K562 (cell line): ENCODE measurements at regions not wholly inside any gene's neighbourhood (a gene's known extent, or its start where the extent isn't known, plus 50 kb on each side); places are given as distances from the start of the nearest gene placed in this dataset.

Experiments used
- ARNT ChIP-seq, 2 experiments: fragments of 450-650 bp; IDR thresholded peaks; 2 replicates each; pipeline ENCODE4 v1.6.1; 2016; ENCODE audit warnings: mild to moderate bottlenecking in 1 of 2
- CBFA2T2 ChIP-seq: fragments of 450-650 bp; conservative IDR thresholded peaks from 2 replicates; pipeline ENCODE4 v1.6.1; 2017; ENCODE audit warnings: mild to moderate bottlenecking
- CBX5 ChIP-seq: IDR thresholded peaks from 2 replicates; pipeline ENCODE4 v1.6.1; 2014; ENCODE audit warnings: low read depth, borderline replicate concordance
- FOXM1 ChIP-seq, 2 experiments: fragments of 450-650 bp in 1 of 2; sonication (generic) in 1 of 2; formaldehyde crosslinking in 1 of 2; IDR thresholded peaks; 2 replicates each; pipeline versions ENCODE4 v1.6.1 to v1.9.0; 2017 to 2022; ENCODE audit warnings: low read depth in 2 of 2, mild to moderate bottlenecking in 2 of 2, missing genetic modification reagents in 1 of 2, moderate library complexity in 1 of 2
- GATAD2A ChIP-seq: fragments of 450-650 bp; IDR thresholded peaks from 2 replicates; pipeline ENCODE4 v1.6.1; 2017
- GTF2E2 ChIP-seq: fragments of 200-800 bp; sonication (Bioruptor generic); IDR thresholded peaks from 2 replicates; pipeline ENCODE4 v1.6.1; 2016; ENCODE audit warnings: missing genetic modification characterization, missing compliant biosample characterization
- MBD2 ChIP-seq: sonication (generic); IDR thresholded peaks from 2 replicates; pipeline ENCODE4 v1.6.1; 2016; ENCODE audit warnings: low read depth, borderline replicate concordance
- NCOA2 ChIP-seq, 2 experiments: fragments of 450-650 bp; IDR thresholded peaks; 2 replicates each; pipeline ENCODE4 v1.6.1; 2018; ENCODE audit warnings: mild to moderate bottlenecking in 2 of 2, moderate library complexity in 1 of 2; ENCODE audit not compliant: partially characterized antibody in 2 of 2
- POLR2AphosphoS5 ChIP-seq: IDR thresholded peaks from 2 replicates; pipeline ENCODE4 v1.6.1; 2011; ENCODE audit warnings: mild to moderate bottlenecking, low read depth, low read length, moderate library complexity; ENCODE audit not compliant: control insufficient read depth, insufficient read depth
- PPARD ChIP-seq: fragments of 250-450 bp; sonication (Bioruptor Pico); IDR thresholded peaks from 2 replicates; pipeline ENCODE4 v1.8.0; 2022; ENCODE audit warnings: inconsistent platforms, mild to moderate bottlenecking, moderate library complexity
- SMAD4 ChIP-seq: fragments of 250-450 bp; sonication (Bioruptor Pico); conservative IDR thresholded peaks from 2 replicates; pipeline ENCODE4 v1.8.0; 2021; ENCODE audit warnings: inconsistent platforms, mild to moderate bottlenecking, moderate library complexity
- STAT5A ChIP-seq: IDR thresholded peaks from 2 replicates; pipeline ENCODE4 v1.6.1; 2012; ENCODE audit warnings: low read length, inconsistent platforms, borderline replicate concordance
- TEAD2 ChIP-seq: fragments of 450-650 bp; IDR thresholded peaks from 2 replicates; pipeline ENCODE4 v1.6.1; 2016; ENCODE audit warnings: missing genetic modification characterization, control low read depth, missing compliant biosample characterization
- THRAP3 ChIP-seq: fragments of 450-650 bp; IDR thresholded peaks from 2 replicates; pipeline ENCODE4 v1.6.1; 2016; ENCODE audit warnings: mild to moderate bottlenecking, inconsistent platforms, borderline replicate concordance
- TRIM24 ChIP-seq, 2 experiments: fragments of 450-650 bp; IDR thresholded peaks; 2 replicates each; pipeline ENCODE4 v1.6.1; 2016
- U2AF2 ChIP-seq: fragments of 200-400 bp; formaldehyde crosslinking; optimal IDR thresholded peaks from 2 replicates; pipeline ENCODE3; 2017; ENCODE audit warnings: low read depth, mild to moderate bottlenecking, low read length
- ZEB2 ChIP-seq: fragments of 450-650 bp; IDR thresholded peaks from 2 replicates; pipeline ENCODE4 v1.6.1; 2016
- ZNF165 ChIP-seq: fragments of 250-450 bp; sonication (Bioruptor Pico); IDR thresholded peaks from 2 replicates; pipeline ENCODE4 v1.4.0; 2020; ENCODE audit warnings: borderline replicate concordance
- ZNF354B ChIP-seq: fragments of 250-450 bp; sonication (Bioruptor Pico); IDR thresholded peaks from 2 replicates; pipeline ENCODE4 v1.4.0; 2020
- ZNF384 ChIP-seq: IDR thresholded peaks from 2 replicates; pipeline ENCODE4 v1.6.1; 2012; ENCODE audit warnings: low read depth, low read length, improper control_type of control experiment
- ZNF41 ChIP-seq: fragments of 250-450 bp; sonication (Bioruptor Pico); conservative IDR thresholded peaks from 2 replicates; pipeline ENCODE4 v1.4.0; 2020; ENCODE audit warnings: mild to moderate bottlenecking
- ZNF589 ChIP-seq: fragments of 200-800 bp; sonication (Bioruptor generic); IDR thresholded peaks from 2 replicates; pipeline ENCODE4 v1.6.1; 2016; ENCODE audit warnings: low read depth, missing genetic modification characterization, missing compliant biosample characterization
- TF ChIP-seq, protein P1 (sequence below): fragments of 450-650 bp; formaldehyde crosslinking; IDR thresholded peaks from 2 replicates; pipeline ENCODE4 v1.4.0; 2020; ENCODE audit warnings: mild to moderate bottlenecking
- TF ChIP-seq, protein P2 (sequence below), 2 experiments: fragments of 250-450 bp in 1 of 2; fragments of 450-650 bp in 1 of 2; sonication (Bioruptor Pico) in 1 of 2; IDR thresholded peaks; 2 replicates each; pipeline versions ENCODE4 v1.6.1 to v1.8.0; 2016 to 2021; ENCODE audit warnings: mild to moderate bottlenecking in 2 of 2, moderate library complexity in 2 of 2, missing compliant biosample characterization in 1 of 2, missing genetic modification characterization in 1 of 2
- TF ChIP-seq, protein P3 (sequence below): fragments of 450-650 bp; IDR thresholded peaks from 2 replicates; pipeline ENCODE4 v1.6.1; 2016; ENCODE audit warnings: antibody characterized with exemption

DNA sequence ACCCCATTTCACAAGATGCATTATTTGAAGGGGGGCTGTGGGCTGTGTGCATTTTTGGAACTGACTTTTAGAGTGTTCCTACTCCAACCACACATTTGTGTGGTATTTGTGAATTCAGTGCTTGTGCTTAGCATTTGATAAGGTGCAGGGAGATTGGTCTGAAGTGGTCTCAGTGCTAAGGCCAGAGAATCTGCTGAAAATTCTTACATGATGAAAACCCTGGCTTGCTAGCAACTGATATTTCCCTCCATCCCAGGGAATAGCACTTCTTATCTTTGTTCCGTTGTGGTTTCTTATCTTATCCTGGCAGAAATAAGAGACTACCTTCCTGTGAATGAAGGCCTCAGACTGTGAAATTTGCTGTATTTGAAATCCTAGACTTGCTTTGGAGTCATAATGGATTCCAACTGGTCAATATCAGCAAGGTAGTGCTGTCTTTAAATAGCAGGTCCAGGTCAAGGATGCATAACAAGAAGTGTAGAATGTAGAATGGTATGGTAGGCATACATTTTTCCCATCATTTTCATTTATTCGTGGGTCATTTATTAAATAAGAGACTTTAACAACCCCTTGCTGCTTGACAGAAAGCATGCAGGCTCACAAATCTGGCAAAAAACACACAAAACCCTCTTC, 986.9 kb downstream of the REEP3 start (continued):
- TF ChIP-seq NCOA2 (IDR thresholded peaks at IDR 0.05; ENCODE audit: partially characterized antibody in 2 of 2) (peak; percentile 16 to 78), CBX5 (peak; percentile 40; the same call in 1 of the 2 replicates), STAT5A (peak; percentile 89), SMAD4 (CRISPR knock-in tag) (peak; percentile 93), GATAD2A (peak; percentile 97), ZNF384 (no peak), THRAP3 (no peak), ZEB2 (peak; percentile 93), MBD2 (peak; percentile 67; the same call in 1 of the 2 replicates), CBFA2T2 (peak; percentile 94), PPARD (CRISPR knock-in tag) (no peak), GTF2E2 (tag) (peak; percentile 65; the same call in 1 of the 2 replicates), TRIM24 (IDR thresholded peaks at IDR 0.05) (peak; percentile 94), TEAD2 (tag) (0 out of 2 replicates have a peak, but pooled peaks have one; percentile 26), ZNF41 (CRISPR knock-in tag) (no peak), FOXM1 (IDR thresholded peaks at IDR 0.05; ENCODE audit: low read depth) (peak; percentile 94), FOXM1 (CRISPR knock-in tag; IDR thresholded peaks at IDR 0.05; ENCODE audit: low read depth) (no peak), ARNT (IDR thresholded peaks at IDR 0.05) (peak in 1 of 2 experiments; percentile 91; a peak in 1 of 4 replicates), ZNF354B (peak; percentile 26; the same call in 1 of the 2 replicates), POLR2AphosphoS5 (peak; percentile 79), ZNF589 (CRISPR knock-in tag) (peak; percentile 69; the same call in 1 of the 2 replicates), ZNF165 (no peak), U2AF2 (no peak)
- TF ChIP-seq, protein P1, sequence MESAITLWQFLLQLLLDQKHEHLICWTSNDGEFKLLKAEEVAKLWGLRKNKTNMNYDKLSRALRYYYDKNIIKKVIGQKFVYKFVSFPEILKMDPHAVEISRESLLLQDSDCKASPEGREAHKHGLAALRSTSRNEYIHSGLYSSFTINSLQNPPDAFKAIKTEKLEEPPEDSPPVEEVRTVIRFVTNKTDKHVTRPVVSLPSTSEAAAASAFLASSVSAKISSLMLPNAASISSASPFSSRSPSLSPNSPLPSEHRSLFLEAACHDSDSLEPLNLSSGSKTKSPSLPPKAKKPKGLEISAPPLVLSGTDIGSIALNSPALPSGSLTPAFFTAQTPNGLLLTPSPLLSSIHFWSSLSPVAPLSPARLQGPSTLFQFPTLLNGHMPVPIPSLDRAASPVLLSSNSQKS (CRISPR knock-in tag) = 0 out of 2 replicates have a peak, but pooled peaks have one; percentile 57
- TF ChIP-seq, protein P2, sequence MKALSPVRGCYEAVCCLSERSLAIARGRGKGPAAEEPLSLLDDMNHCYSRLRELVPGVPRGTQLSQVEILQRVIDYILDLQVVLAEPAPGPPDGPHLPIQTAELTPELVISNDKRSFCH (CRISPR knock-in tag; IDR thresholded peaks at IDR 0.05) = no peak
- TF ChIP-seq, protein P2 (tag; IDR thresholded peaks at IDR 0.05) = peak; percentile 55; the same call in 1 of the 2 replicates
- TF ChIP-seq, protein P3, sequence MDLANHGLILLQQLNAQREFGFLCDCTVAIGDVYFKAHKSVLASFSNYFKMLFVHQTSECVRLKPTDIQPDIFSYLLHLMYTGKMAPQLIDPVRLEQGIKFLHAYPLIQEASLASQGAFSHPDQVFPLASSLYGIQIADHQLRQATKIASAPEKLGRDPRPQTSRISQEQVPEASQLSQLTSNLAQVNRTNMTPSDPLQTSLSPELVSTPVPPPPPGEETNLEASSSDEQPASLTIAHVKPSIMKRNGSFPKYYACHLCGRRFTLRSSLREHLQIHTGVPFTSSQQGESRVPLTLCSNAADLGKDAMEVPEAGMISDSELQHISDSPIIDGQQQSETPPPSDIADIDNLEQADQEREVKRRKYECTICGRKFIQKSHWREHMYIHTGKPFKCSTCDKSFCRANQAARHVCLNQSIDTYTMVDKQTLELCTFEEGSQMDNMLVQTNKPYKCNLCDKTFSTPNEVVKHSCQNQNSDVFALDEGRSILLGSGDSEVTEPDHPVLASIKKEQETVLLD = peak; percentile 42; the same call in 1 of the 2 replicates
